ENCODE measurements at regions not wholly inside any gene's neighbourhood (a gene's known extent, or its start where the extent isn't known, plus 50 kb on each side); places are given as distances from the start of the nearest gene placed in this dataset.
"Not testable (repeated sequence)": the region's sequence is repeated elsewhere in the genome, so short reads cannot be mapped to it uniquely, and the experiment has no call there.

GRCh38 chr10:53071505-53072125 lies 299.0 kb upstream of the MBL2 start:
- DNase-seq (ENCODE audit: low read depth) = no peak

- no peak for DNase-seq (ENCODE audit: low read depth)
Observed at GRCh38 chr10:53069013-53069412, 296.4 kb upstream of the MBL2 start.

- DNase-seq (ENCODE audit: low read depth) = no peak
Observed at GRCh38 chr10:53064614-53065013, 292.0 kb upstream of the MBL2 start.

GRCh38 chr10:53063805-53064204 lies 291.2 kb upstream of the MBL2 start:
- no peak for DNase-seq (ENCODE audit: low read depth)

- DNase-seq (ENCODE audit: low read depth) = no peak
Observed at GRCh38 chr10:53052521-53053164, 280.1 kb upstream of the MBL2 start.

GRCh38 chr10:53045315-53045714 lies 272.7 kb upstream of the MBL2 start:
- no peak for DNase-seq (ENCODE audit: low read depth)

- not testable (repeated sequence) for DNase-seq (ENCODE audit: low read depth)
Observed at GRCh38 chr10:53035823-53036222, 263.2 kb upstream of the MBL2 start.

GRCh38 chr10:53033396-53033795 lies 260.8 kb upstream of the MBL2 start:
- no peak for DNase-seq (ENCODE audit: low read depth)

- DNase-seq (ENCODE audit: low read depth) = peak; percentile 70
Observed at GRCh38 chr10:53029872-53030849, 257.6 kb upstream of the MBL2 start.

- DNase-seq (ENCODE audit: low read depth) = no peak
Observed at GRCh38 chr10:53029449-53029848, 256.9 kb upstream of the MBL2 start.

GRCh38 chr10:53025765-53026164 lies 253.2 kb upstream of the MBL2 start:
- not testable (repeated sequence) for DNase-seq (ENCODE audit: low read depth)

- peak; percentile 63 for DNase-seq (ENCODE audit: low read depth)
Observed at GRCh38 chr10:53025172-53025711, 252.7 kb upstream of the MBL2 start.

- DNase-seq (ENCODE audit: low read depth) = peak; percentile 47
Observed at GRCh38 chr10:53023411-53023810, 250.8 kb upstream of the MBL2 start.

- DNase-seq (ENCODE audit: low read depth) = no peak
Observed at GRCh38 chr10:53022611-53023088, 250.1 kb upstream of the MBL2 start.

GRCh38 chr10:53013201-53013810 lies 240.7 kb upstream of the MBL2 start:
- DNase-seq (ENCODE audit: low read depth) = no peak

- DNase-seq (ENCODE audit: low read depth) = no peak
Observed at GRCh38 chr10:53009961-53010907, 237.7 kb upstream of the MBL2 start.

- no peak for DNase-seq (ENCODE audit: low read depth)
Observed at GRCh38 chr10:53007527-53007842, 234.9 kb upstream of the MBL2 start.

GRCh38 chr10:53006663-53007526 lies 234.3 kb upstream of the MBL2 start:
- DNase-seq (ENCODE audit: low read depth) = no peak

GRCh38 chr10:53005612-53006345 lies 233.2 kb upstream of the MBL2 start:
- no peak for DNase-seq (ENCODE audit: low read depth)

All from amniotic epithelial cell (primary cell).